NCI-H2227 (cell line): ENCODE measurements at regions not wholly inside any gene's neighbourhood (a gene's known extent, or its start where the extent isn't known, plus 50 kb on each side); places are given as distances from the start of the nearest gene placed in this dataset.

Experiments
- DNase-seq: peaks from one replicate; lab custom pipeline; 2025; ENCODE audit not compliant: unreplicated experiment; lab: John Stamatoyannopoulos, UW

DNA sequence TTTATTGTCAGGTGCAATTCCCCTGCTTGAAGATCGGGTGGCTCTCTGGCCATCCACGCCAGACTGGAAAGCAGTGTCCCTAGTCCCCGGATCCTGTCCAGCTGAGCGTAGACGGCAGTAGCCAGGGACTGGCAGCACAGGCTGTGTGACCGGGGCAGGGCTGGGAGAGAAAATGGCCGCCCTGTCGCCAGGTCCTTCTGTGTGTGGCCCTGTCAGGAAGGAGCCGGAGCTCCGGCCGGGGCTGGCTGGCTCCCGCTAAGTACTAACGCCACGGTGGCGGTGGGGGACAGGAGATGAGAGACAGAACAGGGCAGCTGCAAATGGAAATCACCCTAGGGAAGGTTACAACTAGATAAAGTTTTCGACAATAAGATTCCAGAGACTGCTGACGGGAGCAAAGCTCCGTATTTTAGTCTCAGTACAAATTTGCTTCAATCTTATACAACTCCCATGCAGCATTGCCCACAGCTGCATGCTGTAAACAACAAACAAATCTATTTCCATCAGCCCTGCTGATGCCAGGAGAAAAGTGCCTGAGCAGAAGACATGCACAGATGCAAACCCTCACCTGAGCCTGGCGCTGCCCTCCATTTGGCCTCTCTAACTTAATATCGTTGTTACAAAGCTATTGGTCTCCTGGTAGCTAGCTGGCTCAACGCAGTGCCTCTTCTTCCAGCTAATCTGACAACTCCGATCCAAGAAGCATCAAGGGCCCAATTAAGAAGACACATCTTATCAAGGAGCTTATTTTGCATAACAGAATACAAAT is 253.0 kb downstream of the TSHZ3 start:
- no peak for DNase-seq

DNA sequence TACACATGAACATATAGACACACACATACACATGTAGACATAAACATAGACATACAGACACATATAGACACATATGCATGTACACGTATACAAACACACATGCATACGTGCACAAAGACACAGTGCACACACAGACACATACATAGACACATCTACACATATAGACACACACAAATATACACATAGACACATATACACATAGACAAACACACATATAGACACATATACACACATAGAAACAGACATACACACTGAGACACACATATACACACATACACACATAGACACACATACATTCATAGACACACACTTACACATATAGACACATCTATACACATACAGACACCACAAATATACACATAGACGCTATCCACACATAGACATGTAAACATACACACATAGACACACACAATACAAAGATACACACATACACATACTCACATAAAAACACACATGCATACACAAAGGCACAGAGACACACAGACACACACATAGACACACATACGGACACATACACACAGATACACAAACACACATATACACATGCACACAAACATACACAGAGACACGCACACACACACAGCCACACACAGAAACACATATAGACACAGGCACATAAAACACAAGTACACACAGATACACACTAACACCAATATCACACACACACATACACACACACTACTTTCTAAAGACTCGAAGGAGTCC is 254.0 kb downstream of the TSHZ3 start:
- no peak for DNase-seq

- no peak for DNase-seq
Measured at GRCh38 chr19:31092274-31092673, 257.0 kb downstream of the TSHZ3 start.

GRCh38 chr19:31089681-31090080 is 259.6 kb downstream of the TSHZ3 start:
- no peak for DNase-seq

GRCh38 chr19:31085125-31085524 is 264.1 kb downstream of the TSHZ3 start:
- DNase-seq = no peak

GRCh38 chr19:31083105-31083504 is 266.1 kb downstream of the TSHZ3 start:
- no peak for DNase-seq

GRCh38 chr19:31075146-31075655 is 274.0 kb downstream of the TSHZ3 start:
- no peak for DNase-seq

- DNase-seq = no peak
Measured at GRCh38 chr19:31074199-31075125, 274.8 kb downstream of the TSHZ3 start.

DNA sequence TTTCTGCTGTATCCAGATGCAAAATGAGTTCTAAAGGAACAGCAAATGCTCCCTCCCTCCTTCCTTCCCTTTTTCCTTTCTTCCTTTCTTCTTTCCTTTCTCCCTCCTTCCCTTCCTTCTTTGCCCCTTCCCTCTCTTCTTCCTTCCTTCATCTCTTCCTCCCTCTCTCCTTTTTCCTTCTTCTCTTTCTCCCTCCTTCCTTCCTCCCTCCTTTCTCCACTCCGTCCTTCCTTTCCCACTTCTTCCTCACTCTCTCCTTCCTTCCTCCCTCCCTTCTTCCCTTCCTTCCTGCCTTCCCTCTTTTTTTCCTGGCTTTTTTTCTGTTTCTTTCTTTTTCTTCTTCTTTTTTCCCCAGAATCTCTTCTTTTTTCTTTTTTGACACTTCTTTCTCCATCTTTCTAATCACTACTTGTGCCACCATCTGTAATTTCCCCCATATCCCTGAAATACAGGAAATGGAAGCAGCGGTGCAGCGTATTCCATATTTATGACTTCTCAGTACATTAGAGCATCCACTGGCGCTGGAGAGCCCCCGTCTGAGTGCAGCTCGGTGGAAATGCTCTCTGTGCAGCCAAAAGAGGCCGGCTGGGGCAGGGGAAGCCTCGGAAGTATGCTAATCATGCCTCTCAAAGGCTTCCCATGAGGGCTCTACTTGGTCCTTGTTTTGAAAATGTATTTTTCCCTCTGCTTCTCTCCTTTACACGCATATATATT is 275.6 kb downstream of the TSHZ3 start:
- DNase-seq = no peak

GRCh38 chr19:31072451-31072850 is 276.8 kb downstream of the TSHZ3 start:
- DNase-seq = no peak

- no peak for DNase-seq
Measured at GRCh38 chr19:31071136-31071855, 277.9 kb downstream of the TSHZ3 start.

DNA sequence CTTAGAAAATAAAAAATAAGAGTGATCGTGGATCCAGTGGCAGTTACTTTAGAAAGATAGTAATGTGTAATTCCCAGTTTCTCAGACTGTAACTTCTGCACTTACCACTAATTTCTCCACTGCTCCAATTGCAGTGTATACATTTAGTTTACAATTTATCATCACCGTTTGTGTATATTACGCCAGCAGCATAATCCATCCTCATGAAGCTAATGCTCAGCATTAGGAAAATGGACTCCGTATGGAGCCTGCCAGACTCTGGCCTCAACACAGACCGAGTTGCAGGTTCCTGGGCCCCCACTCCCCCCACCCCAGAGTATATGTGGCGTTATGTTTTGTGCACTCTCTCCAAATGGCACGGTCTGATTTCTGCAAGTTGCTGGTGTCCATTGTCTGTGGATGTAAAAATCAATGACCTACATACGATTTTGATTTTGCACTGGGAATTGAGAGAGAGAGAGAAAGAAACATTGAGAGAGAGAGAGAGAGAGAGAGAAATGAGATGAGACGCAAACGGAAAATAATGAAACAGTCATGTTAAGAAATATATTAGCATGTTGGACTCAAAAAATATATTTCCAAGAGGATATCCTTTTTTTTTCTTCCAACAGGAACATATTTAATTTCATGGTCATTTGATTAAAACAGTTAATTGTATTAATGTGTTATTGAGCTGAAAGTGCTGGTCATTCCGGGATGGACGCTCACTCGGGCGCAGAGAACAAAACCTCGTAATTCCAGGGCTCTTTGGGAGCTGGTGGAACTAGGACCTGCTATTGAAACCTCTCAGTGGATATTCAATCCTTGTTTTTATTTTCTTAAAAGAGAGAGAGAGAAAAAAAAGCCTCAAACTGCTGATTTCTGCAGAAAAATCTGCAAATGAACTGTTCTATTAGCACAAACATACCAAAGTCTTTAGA is 278.8 kb downstream of the TSHZ3 start:
- no peak for DNase-seq

GRCh38 chr19:31068268-31068667 is 281.0 kb downstream of the TSHZ3 start:
- DNase-seq = no peak

GRCh38 chr19:31066385-31066784 is 282.9 kb downstream of the TSHZ3 start:
- no peak for DNase-seq

- DNase-seq = no peak
Measured at GRCh38 chr19:31064491-31064890, 284.7 kb downstream of the TSHZ3 start.

- no peak for DNase-seq
Measured at GRCh38 chr19:31058676-31059340, 290.4 kb downstream of the TSHZ3 start.

DNA sequence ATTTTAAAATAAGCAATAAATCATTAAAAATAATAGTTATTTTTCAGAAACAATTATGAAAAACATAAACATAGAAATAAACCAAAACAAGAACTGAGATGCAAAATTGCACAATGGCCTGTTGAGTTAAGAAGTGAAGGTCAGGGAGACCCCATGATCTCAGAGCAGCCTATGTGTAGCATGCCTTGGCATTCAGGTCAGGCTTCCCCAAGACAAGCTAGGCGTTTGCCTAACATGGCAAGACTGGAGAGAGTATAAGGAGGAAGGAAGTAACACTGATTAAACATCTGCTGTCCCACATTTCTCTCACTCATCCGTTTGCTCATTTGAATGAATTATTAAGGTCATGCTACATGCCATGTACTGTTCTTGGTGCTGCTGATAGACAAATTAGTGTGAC is 291.8 kb downstream of the TSHZ3 start:
- DNase-seq = no peak

DNA sequence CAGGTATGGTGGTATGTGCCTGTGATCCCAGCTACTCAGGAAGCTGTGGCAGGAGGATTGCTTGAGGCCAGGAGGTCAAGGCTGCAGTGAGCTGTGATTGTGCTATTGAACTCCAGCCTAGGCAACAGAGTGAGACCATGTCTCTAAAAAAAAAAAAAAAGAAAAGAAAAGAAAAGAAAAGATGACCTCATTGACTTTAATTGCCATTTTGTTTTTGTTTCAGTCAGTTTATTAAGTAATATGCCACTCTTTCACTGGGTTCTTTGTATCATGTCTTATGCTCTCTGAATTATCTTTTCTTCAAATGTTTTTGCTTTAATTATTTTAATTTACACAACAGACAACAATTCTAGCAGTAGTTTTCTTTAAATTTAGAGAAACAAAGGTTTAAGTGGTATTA is 293.8 kb downstream of the TSHZ3 start:
- no peak for DNase-seq
